Loucy (cell line): ENCODE measurements at regions not wholly inside any gene's neighbourhood (a gene's known extent, or its start where the extent isn't known, plus 50 kb on each side); places are given as distances from the start of the nearest gene placed in this dataset.

ENCODE experiments used
- H2AFZ ChIP-seq: fragments of 200-600 bp; sonication (generic); 2 replicates; pipeline ENCODE4 v1.6.0; 2016; ENCODE audit warnings: antibody characterized with exemption, mild to moderate bottlenecking, low read length, moderate library complexity
- H3F3A ChIP-seq: fragments of 200-600 bp; 2 replicates; pipeline ENCODE4 v1.6.0; 2016; ENCODE audit warnings: antibody characterized with exemption, low read depth, mild to moderate bottlenecking
- H3K27me3 ChIP-seq: fragments of 200-600 bp; sonication (generic); 2 replicates; pipeline ENCODE4 v1.6.1; 2014; ENCODE audit warnings: low read length, mild to moderate bottlenecking; ENCODE audit not compliant: insufficient read depth, poor library complexity, severe bottlenecking
- H3K36me3 ChIP-seq: fragments of 200-600 bp; sonication (generic); 2 replicates; pipeline ENCODE4 v1.6.1; 2016; ENCODE audit warnings: low read length; ENCODE audit not compliant: insufficient read depth
- H3K4me1 ChIP-seq: fragments of 200-600 bp; sonication (generic); 2 replicates; pipeline ENCODE4 v1.5.1; 2014; ENCODE audit warnings: low read length, mild to moderate bottlenecking; ENCODE audit not compliant: insufficient read depth, poor library complexity, severe bottlenecking
- H3K4me2 ChIP-seq: fragments of 200-600 bp; sonication (generic); 2 replicates; pipeline ENCODE4 v1.6.0; 2014; ENCODE audit warnings: antibody characterized with exemption, low read length, low read depth, mild to moderate bottlenecking; ENCODE audit not compliant: poor library complexity, severe bottlenecking
- H3K4me3 ChIP-seq: fragments of 200-600 bp; sonication (generic); 2 replicates; pipeline ENCODE4 v1.5.1; 2014; ENCODE audit warnings: low read length, mild to moderate bottlenecking, mixed read lengths; ENCODE audit not compliant: poor library complexity, severe bottlenecking
- H3K79me2 ChIP-seq: fragments of 200-600 bp; sonication (generic); 2 replicates; pipeline ENCODE4 v1.6.1; 2014; ENCODE audit warnings: low read length; ENCODE audit not compliant: insufficient read depth
- H3K9ac ChIP-seq: fragments of 200-600 bp; sonication (generic); 2 replicates; pipeline ENCODE4 v1.6.0; 2014; ENCODE audit warnings: mild to moderate bottlenecking, low read depth, low read length, moderate library complexity; ENCODE audit not compliant: poor library complexity, severe bottlenecking
- H3K9me2 ChIP-seq: fragments of 200-600 bp; sonication (generic); replicated peaks from 2 replicates; pipeline ENCODE4 v1.6.1; 2016; ENCODE audit warnings: low read depth, low read length, mixed read lengths
- H3K9me3 ChIP-seq: fragments of 200-600 bp; sonication (generic); 2 replicates; pipeline ENCODE4 v1.6.1; 2014; ENCODE audit warnings: mild to moderate bottlenecking, antibody characterized with exemption, low read length, low read depth; ENCODE audit not compliant: insufficient read depth
- H4K20me1 ChIP-seq: fragments of 200-600 bp; sonication (generic); 2 replicates; pipeline ENCODE4 v1.6.0; 2014; ENCODE audit warnings: antibody characterized with exemption, low read length, mild to moderate bottlenecking; ENCODE audit not compliant: insufficient read depth, poor library complexity, severe bottlenecking
- EZH2phosphoT487 ChIP-seq: fragments of 200-600 bp; IDR thresholded peaks from 2 replicates; pipeline ENCODE4 v1.6.1; 2018; ENCODE audit warnings: antibody characterized with exemption, mild to moderate bottlenecking, moderate library complexity, borderline replicate concordance
- TF ChIP-seq, protein P1 (sequence below): fragments of 200-600 bp; sonication (generic); conservative IDR thresholded peaks from 2 replicates; pipeline ENCODE4 v1.5.1; 2014; ENCODE audit warnings: mild to moderate bottlenecking, antibody characterized with exemption, low read length

DNA sequence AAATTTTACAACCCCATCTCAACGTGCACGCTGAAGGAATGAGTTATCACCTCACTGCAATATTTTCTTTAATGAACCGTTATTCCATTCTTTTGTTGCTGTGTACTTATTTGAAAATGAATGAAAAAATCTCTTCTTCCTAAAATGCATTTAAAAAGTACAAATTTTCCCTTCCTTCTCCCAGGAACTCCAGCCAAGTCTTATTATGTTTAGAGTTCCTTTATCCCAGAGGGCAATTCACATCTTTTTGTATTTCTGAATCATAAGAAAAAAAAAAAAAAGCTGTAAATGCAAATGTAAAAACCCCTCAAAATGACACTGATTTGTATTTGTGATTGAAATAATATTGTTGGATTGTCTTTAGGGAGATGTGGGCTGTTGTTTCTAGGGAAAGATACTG lies 2194.3 kb upstream of the CELF4 start:
- H3F3A ChIP-seq = no peaks in the 10 kb centered on the region
- H3K9ac ChIP-seq = no peak overlapping the region
- H3K9me3 ChIP-seq = no peaks in the 10 kb centered on the region
- no peaks in the 10 kb centered on the region for H3K9me2 ChIP-seq
- no peaks in the 10 kb centered on the region for H3K4me1 ChIP-seq
- H3K27me3 ChIP-seq = no peaks in the 10 kb centered on the region
- no peaks in the 10 kb centered on the region for H4K20me1 ChIP-seq
- H3K79me2 ChIP-seq = no peaks in the 10 kb centered on the region
- no peak overlapping the region for H3K4me3 ChIP-seq
- H3K36me3 ChIP-seq = no peaks in the 10 kb centered on the region
- no peak for TF ChIP-seq EZH2phosphoT487
- TF ChIP-seq, protein P1, sequence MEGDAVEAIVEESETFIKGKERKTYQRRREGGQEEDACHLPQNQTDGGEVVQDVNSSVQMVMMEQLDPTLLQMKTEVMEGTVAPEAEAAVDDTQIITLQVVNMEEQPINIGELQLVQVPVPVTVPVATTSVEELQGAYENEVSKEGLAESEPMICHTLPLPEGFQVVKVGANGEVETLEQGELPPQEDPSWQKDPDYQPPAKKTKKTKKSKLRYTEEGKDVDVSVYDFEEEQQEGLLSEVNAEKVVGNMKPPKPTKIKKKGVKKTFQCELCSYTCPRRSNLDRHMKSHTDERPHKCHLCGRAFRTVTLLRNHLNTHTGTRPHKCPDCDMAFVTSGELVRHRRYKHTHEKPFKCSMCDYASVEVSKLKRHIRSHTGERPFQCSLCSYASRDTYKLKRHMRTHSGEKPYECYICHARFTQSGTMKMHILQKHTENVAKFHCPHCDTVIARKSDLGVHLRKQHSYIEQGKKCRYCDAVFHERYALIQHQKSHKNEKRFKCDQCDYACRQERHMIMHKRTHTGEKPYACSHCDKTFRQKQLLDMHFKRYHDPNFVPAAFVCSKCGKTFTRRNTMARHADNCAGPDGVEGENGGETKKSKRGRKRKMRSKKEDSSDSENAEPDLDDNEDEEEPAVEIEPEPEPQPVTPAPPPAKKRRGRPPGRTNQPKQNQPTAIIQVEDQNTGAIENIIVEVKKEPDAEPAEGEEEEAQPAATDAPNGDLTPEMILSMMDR = no peak
- H3K4me2 ChIP-seq = no peak overlapping the region
- no peak overlapping the region for H2AFZ ChIP-seq

DNA sequence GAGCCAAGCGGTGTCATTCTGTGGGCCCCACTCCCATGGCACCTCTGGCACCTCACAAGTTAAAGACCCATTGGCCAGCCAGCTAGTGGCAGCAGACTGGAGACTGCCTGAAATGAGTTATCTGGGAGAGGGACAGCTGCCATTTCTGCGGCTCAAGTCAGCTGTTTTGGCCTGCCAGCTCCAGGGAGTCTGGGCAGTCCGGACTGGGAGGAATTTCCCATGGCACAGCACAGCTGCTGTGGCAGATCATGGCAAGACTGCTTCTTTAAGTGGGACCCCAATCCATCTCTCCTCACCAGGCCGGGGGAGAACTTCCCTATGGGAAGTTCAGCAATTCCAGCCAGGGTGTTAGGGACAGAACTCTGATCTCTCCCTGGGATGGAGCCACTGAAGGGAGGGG lies 2187.6 kb upstream of the CELF4 start:
- no peaks in the 10 kb centered on the region for H3K9me2 ChIP-seq
- H3K4me1 ChIP-seq = no peaks in the 10 kb centered on the region
- no peak overlapping the region for H3K4me2 ChIP-seq

DNA sequence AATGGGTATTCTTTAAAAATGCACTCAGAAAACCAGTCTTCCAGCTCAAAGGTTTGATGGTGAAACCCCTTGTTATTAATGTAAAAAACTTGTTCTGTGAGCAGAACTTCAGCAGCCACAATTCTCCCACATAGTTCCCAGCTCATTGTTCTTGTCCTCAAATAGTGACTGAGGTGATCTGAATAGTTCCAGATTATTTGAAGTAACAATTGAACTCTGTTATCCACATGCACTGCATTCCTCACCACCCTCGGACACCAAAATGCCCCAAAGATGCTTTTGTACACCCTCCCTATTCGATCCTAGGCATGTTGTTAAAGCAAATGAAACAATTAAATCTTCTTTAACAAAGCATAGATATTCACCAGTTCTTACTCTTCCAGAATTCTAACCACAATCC lies 2186.8 kb upstream of the CELF4 start:
- Histone ChIP-seq H3K36me3 (no peaks in the 10 kb centered on the region), H3K9ac (no peak overlapping the region), H3K9me2 (no peaks in the 10 kb centered on the region), H3K4me2 (no peak overlapping the region), H3K4me1 (no peaks in the 10 kb centered on the region), H4K20me1 (no peaks in the 10 kb centered on the region), H3F3A (no peaks in the 10 kb centered on the region), H2AFZ (no peak overlapping the region), H3K4me3 (no peak overlapping the region), H3K9me3 (peaks cover 4% of the 10 kb centered on the region; the same call in 1 of the 2 replicates), H3K27me3 (no peaks in the 10 kb centered on the region), H3K79me2 (no peaks in the 10 kb centered on the region)
- TF ChIP-seq, protein P1 = no peak
- TF ChIP-seq EZH2phosphoT487 = no peak

More for the DNA sequence above, 2187.6 kb upstream of the CELF4 start:
- H3K27me3 ChIP-seq = no peaks in the 10 kb centered on the region
- peaks cover 4% of the 10 kb centered on the region; the same call in 1 of the 2 replicates for H3K9me3 ChIP-seq
- H3F3A ChIP-seq = no peaks in the 10 kb centered on the region
- no peak overlapping the region for H2AFZ ChIP-seq
- no peaks in the 10 kb centered on the region for H4K20me1 ChIP-seq
- H3K9ac ChIP-seq = no peak overlapping the region
- TF ChIP-seq EZH2phosphoT487 = no peak
- H3K79me2 ChIP-seq = no peaks in the 10 kb centered on the region
- H3K4me3 ChIP-seq = no peak overlapping the region
- H3K36me3 ChIP-seq = no peaks in the 10 kb centered on the region

DNA sequence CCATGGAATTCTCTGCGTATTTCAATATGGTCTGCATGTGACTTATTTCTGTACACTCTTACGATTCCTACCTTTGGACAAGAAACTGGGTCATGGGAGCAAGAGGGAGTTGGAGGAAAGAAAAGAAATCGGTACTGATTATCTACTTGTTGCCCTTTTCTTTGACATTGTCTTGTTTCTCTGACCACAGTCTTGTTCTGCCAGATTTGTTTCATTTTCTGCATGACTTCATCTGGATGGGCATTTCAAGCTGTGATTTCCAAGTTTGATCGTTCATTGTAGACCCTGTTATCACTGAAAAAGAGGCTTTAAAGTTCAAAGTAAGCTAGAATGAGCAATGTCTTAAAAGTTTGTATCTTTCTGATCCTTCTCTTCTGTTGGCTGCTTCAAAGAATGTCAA lies 2186.3 kb upstream of the CELF4 start:
- H3K4me1 ChIP-seq = no peaks in the 10 kb centered on the region
- H3K4me2 ChIP-seq = no peak overlapping the region
- H2AFZ ChIP-seq = no peak overlapping the region
- H3K9me2 ChIP-seq = no peaks in the 10 kb centered on the region
- H3K4me3 ChIP-seq = no peak overlapping the region
- no peak for TF ChIP-seq EZH2phosphoT487
- TF ChIP-seq, protein P1 = no peak
- no peaks in the 10 kb centered on the region for H3K36me3 ChIP-seq
- no peaks in the 10 kb centered on the region for H4K20me1 ChIP-seq
- peaks cover 4% of the 10 kb centered on the region; the same call in 1 of the 2 replicates for H3K9me3 ChIP-seq
- H3K27me3 ChIP-seq = no peaks in the 10 kb centered on the region
- H3K79me2 ChIP-seq = no peaks in the 10 kb centered on the region
- no peak overlapping the region for H3K9ac ChIP-seq
- H3F3A ChIP-seq = no peaks in the 10 kb centered on the region
